ENCODE measurements at regions not wholly inside any gene's neighbourhood (a gene's known extent, or its start where the extent isn't known, plus 50 kb on each side); places are given as distances from the start of the nearest gene placed in this dataset.
"Not testable (repeated sequence)": the region's sequence is repeated elsewhere in the genome, so short reads cannot be mapped to it uniquely, and the experiment has no call there.

DNA sequence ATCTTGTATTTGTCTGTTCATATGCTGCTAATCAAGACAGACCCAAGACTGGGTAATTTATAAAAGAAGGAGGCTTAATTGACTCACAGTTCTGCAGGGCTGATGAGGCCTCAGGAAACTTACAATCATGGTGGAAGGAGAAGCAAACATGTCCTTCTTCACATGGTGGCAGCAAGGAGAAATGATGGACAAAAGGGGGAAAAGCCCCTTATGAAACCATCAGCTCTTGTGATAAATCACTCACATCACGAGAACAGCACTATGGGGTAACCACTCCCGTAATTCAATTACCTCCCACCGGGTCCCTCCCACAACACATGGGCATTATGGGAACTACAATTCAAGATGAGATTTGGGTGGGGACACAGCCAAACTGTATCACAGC lies 117.0 kb downstream of the TTC6 start:
- DNase-seq = not testable (repeated sequence)

DNA sequence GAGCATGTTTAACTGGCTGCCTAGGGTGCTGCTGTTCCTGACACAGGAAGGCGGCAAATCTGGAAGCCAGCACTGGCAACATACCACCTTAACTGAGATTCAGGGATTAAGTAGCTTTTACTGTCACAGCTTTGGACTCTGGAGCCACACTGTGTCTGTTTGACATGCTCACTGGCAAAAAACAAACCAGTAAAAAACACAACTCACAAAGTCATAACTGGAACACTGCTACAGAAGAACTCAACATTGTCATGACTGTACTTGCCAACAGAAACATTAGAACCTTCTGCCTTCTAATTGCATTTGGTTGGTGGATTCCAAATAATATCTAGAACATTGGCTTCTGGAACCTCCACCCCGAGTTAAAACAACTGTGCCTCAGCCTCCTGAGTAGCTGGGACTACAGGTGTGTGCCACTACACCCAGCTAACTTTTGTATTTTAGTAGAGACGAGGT lies 117.6 kb downstream of the TTC6 start:
- no peak for DNase-seq

DNA sequence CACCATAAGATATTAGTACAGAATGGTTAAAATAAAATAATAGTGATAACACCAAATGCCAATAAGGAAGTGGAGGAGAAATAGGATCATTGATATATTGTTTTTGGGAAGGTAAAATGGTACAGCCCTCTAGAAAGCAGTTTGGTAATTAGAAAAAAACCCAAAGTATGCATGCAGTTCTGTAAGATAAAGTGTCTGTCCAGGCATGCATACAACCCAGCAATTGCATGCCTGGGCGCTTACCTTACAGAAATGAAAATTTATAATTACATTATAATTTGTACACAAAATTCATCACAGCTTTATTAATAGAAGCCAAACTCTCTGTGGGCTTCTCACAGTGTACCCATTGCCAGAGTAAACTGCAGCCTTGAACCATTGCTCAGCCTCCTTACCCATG lies 124.7 kb downstream of the TTC6 start:
- no peak for DNase-seq

DNA sequence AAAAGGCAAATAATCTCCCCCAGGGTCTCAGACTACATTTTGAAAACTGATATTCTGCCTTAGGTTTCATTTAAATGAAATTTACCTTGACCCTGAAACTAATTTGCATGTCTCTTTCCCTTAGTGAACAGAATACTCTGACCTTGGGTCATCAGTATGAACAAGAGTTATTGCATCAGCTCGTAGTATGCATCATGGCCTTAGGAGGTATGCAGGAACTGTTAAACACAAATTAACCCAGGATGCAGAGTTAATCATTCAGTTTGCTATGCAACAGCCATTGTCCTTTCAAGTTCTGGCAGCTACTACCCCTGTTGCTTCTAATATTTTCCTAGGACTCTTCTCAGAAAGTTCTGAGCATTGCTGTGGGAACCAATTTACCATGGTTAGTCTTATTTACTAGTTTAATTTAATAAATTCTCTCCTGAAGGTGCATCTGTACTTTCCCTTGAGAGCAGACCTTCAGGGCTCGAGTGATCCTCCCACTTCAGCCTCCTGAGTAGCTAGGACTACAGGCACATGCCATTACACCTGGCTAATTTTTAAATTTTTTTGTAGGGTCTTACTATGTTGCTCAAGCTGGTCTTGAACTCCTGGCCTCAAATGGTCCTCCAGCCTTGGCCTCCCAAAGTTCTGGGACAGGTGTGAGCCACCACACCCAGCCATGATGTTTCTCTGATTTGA lies 126.7 kb downstream of the TTC6 start:
- DNase-seq = no peak

DNA sequence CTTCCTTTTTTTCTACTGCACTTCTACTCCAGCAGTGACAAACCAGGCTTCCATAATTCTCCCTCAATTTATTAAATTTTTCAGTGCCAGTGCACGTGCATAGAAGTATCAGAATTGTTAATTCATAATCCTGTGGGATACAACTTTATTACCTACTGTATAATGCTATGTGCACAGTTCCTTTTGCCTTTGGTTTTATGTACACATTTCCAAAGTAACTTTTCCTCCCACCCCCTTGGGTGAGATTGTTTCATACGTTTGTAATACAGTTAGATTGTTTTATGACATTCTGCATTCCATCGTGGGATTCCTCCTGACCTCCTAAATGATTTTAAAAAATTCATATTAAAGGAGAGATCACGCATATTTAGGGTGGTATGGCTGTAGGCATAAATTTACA lies 128.1 kb downstream of the TTC6 start:
- DNase-seq = no peak

DNA sequence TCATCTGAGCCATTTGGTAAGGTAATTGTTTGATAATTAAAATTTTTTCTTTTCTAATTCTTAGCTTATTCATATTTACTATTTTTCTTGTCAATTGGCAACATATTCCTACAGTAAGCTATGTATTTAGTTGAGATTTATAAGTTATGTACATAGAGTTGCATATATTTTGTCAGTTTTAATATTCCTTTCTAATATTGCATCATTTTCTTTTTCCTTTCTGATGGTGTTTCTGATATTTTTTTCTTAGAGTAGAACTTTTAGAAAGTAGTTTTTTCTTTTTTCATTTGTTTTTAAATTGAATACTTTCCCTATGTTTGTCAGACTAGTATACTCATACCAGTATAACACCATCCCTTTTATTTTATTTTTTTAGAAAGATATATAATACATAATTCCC lies 131.3 kb downstream of the TTC6 start:
- no peak for DNase-seq

DNA sequence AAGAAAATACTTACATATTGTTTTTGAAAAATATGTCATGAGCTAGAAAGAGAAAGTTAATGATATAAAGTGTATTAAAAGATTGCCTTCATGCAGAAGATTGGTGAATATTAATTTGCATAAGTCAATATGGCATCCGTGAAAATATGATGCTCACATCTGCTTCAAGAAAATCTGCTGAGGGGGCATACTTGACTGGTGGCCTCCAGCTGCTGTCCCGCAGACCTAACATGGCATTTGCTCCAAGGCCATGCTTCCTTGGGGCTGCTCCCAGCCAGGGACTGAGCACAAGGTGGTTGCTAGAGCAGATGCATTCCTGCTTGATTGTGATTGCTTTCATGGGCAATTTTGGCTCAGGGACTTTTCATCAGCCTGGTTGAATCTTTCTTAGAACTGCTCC lies 133.8 kb downstream of the TTC6 start:
- DNase-seq = no peak

DNA sequence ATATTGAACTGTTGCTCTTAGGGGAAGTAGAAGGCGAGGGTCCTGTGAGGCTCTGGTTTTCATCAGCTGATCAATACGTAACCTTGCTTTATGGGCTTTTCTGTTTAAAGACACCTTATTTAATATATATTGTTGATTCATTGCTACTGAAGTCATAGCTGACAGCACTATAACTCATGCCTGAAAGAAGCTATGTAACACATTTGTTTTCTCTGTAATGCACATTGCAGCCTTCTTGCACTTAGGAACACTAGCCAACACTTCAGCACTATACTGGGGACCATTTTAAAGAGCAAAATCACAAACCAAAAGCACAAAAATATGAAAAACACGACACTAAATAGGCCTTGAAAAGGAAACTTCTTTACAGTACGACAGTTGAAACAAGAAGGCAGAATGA lies 135.7 kb downstream of the TTC6 start:
- no peak for DNase-seq

DNA sequence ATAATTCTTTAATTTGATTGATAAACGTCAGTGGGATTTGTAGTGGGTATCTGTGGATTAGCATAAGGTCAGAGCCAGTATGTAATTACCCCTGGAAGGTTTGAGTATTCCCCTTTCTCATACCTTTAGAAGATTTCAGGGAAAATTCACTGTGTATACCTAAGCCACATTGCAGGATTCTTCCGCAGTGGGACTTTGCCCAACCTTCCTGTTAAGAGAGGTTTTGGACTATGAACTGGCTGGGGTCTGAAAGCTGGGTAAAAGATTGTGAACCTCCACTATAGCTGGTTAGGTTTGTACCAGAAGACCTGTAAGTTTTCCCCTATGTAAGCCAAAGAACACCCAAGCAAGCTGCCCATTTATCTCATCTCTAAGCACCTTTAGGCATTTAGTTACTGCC lies 150.2 kb downstream of the TTC6 start:
- DNase-seq = no peak

DNA sequence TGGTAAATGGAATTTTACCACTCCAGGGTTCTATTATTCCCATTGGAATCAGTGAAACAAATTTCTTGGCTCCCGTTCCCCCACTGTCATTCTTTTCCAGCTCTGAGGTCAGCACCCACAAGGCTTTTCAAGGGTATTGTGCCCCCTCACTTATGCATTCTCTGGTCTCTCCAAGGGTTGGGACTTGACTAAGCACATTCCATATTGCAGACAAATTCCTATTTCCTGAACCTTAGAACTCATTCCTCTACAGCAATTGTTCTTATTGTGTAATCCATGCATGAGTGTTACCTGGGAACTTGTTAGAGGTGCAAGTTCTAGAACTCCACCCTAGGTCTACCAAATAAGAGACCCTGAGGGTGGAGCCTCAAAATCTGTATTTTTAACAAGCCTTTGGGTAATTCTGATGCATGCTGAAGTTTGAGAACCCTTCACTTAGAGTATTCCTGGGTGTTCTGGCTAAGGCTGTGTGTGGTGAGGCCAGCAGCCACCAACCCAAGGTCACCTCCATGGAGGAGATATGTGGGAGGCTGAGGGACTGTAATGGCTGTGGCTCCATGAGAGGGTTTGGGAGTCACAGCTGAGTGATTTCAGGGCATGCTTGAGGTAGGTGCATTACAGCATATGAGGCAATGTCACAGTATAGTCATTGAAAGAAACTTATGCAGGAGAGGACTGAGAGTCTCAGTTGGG lies 150.9 kb downstream of the TTC6 start:
- no peak for DNase-seq

DNA sequence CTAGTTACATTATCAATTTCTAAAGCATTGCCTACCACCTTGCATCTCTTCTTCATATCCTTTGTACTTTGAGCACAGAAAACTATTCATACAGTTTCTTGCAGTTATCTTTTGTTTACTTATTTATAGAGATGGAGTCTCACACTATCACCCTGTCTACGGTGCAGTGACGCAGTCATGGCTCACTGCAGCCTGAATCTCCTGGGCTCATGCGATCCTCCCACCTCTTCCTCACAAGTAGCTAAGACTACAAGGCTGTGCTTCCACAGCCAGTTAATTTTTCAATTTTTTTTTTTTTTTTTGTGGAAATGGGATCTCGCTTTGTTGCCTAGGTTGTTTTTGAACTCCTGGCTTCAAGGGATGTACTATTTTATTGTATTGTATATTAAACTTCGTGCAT lies 158.0 kb downstream of the TTC6 start:
- DNase-seq = no peak

DNA sequence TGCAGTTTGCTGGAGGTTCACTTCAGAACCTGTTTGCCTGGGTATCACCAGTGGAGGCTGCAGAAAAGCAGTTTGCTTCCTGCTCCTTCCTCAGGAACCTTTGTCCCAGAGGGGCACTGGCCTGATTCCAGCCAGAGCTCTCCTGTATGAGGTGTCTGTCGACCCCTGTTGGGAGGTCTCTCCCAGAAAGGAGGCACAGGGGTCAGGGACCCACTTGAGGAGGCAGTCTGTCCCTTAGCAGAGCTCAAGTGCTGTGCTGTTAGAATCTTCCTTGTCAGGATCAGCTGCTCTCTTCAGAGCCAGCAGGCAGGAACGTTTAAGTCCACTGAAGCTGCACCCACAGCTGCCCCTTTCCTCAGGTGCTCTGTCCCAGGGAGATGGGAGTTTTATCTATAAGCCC lies 164.8 kb downstream of the TTC6 start:
- not testable (repeated sequence) for DNase-seq

DNA sequence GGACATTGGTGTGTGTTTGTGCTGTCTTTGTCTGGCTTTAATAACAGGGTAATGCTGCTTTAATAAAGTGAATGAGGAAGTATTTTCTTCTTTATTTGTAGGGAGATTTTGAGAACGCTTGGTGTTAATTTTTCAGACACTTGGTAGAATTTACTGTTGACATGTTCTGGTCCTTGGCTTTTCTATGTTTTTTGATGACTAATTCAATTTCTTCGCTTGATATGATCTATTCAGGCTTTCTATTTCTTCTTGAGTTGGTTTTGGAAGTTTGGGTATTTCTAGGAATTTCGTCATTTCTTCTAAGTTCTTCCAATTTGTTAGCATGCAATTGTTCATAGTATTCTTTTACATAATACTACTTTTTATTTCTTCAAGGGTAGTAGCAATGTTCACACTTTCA lies 167.8 kb downstream of the TTC6 start:
- DNase-seq = no peak

DNA sequence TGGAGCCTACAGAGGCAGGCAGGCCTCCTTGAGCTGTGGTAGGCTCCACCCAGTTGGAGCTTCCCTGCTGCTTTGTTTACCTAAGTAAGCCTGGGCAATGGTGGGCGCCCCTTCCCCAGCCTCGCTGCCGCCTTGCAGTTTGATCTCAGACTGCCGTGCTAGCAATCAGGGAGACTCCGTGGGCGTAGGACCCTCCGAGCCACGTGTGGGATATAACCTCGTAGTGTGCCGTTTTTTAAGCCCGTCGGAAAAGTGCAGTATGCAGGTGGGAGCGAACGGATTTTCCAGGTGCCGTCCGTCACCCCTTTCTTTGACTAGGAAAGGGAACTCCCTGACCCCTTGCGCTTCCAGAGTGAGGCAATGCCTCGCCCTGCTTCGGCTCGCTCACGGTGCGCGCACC lies 176.9 kb downstream of the TTC6 start:
- DNase-seq = not testable (repeated sequence)

DNA sequence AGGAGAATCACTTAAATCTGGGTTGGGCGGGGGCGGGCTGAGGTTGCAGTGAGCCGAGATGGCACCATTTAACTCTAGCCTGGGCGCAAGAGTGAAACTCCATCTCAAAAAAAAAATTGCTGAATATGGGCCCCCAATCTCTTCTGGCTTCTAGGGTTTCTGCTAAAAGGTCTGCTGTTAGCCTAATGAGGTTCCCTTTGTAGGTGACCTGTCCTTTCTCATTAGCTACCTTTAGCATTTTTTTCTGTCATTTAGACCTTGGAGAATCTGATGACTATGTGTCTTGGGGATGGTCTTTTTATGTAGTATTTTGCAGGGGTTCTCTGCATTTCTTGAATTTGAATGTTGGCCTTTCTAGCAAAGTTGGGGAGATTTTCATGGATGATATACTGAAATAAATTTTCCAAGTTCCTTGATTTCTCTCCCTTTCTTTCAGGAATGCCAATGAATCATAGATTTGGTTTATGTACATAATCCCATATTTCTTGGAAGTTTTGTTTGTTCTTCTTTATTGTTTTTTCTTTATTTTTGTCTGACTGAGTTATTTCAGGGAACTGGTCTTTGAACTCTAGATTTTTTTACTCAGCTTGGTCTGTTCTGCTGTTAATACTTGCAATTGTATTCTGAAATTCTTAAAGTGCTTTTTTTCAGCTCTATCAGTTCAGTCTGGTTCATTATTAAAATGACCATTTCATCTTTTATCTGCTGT lies 181.5 kb downstream of the TTC6 start:
- DNase-seq = no peak

DNA sequence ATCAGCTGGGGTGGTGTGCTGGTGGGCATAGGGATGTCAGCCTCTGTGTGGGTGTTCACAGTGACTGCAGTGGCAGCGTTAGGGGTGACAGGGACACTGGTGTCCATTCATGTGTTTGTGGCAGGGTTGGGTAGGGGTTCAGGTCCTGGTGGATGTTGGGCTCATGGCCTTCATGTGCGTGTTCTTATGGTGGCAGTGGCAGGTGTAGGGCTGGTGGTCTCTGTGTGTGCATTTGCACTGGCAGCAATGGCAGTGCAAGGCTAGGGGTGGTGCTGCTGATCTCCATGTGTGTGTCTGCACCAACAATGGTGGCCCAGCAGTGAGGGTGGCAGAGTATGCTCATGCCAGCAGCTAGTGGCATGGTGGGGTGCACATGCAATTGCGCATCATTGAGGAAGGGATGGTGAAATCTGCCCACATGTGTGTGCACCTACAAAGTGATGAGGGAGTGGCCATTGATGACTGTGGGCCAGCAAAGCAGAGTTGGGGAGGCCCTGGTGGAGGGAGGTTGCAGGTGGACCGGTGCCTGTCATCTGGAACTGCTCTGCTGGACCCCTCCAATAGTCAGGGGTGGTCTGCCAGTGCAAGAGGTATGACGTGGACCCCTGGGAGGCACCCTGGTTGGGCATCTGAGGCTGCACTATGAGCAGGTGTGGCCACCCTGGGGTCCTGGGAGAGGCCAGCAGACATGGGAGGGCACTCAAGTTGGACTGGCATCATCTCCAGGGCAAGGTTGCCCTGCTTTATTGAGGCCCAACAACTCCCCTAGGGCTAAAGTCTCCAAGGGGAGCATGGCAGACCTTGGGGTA lies 182.9 kb downstream of the TTC6 start:
- DNase-seq = no peak

DNA sequence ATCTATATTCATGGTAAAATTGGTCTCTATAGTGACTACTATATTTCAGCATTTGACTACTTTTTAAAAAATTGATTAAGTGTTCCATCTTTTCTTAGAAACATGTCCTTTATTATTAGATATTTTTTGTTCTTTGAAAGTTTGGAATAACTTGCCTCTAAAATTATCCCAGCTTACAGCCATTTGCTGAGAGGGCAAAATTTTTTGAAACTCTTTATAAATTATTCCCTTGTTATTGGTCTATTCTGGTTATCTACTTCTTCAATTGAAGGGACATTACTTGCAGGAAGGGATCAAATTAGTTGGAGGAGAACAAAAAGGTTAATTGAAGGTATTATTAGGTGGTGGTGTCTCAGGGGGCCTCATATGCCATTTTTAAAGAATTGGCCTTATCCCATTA lies 184.1 kb downstream of the TTC6 start:
- no peak for DNase-seq

DNA sequence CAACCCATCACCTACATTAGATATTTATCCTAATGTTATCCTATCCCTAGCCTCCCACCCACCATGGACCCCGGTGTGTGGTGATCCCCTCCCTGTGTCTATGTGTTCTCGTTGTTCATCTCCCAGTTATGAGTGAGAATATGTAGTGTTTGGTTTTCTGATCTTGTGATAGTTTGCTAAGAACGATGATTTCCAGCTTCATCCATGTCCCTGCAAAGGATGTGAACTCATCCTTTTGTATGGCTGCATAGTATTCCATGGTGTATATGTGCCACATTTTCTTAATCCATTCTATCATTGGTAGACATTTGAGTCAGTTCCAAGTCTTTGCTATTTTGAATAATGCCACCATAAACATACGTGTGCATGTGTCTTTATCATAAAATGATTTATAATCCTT lies 185.3 kb downstream of the TTC6 start:
- DNase-seq = not testable (repeated sequence)

DNA sequence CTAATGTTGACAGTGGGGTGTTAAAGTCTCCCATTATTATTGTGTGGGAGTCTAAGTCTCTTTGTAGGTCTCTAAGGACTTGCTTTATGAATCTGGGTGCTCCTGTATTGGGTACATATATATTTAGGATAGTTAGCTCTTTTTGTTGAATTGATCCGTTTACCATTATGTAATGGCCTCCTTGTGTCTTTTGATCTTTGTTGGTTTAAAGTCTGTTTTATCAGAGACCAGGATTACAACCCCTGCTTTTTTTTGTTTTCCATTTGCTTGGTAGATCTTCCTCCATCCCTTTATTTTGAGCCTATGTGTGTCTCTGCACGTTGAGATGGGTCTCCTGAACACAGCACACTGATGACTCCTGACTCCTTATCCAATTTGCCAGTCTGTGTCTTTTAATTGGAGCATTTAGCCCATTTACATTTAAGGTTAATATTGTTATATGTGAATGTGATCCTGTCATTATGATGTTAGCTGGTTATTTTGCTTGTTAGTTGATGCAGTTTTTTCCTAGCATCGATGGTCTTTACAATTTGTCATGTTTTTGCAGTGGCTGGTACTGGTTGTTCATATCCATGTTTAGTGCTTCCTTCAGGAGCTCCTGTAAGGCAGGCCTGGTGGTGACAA lies 188.9 kb downstream of the TTC6 start:
- DNase-seq = not testable (repeated sequence)

DNA sequence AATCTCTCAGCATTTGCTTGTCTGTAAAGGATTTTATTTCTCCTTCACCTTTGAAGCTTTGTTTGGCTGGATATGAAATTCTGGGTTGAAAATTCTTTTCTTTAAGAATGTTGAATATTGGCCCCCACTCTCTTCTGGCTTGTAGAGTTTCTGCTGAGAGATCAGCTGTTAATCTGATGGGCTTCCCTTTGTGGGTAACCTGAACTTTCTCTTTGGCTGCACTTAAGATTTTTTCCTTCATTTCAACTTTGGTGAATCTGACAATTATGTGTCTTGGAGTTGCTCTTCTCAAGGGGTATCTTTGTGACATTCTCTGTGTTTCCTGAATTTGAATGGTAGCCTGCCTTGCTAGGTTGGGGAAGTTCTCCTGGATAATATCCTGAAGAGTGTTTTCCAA lies 189.4 kb downstream of the TTC6 start:
- DNase-seq = not testable (repeated sequence)

DNA sequence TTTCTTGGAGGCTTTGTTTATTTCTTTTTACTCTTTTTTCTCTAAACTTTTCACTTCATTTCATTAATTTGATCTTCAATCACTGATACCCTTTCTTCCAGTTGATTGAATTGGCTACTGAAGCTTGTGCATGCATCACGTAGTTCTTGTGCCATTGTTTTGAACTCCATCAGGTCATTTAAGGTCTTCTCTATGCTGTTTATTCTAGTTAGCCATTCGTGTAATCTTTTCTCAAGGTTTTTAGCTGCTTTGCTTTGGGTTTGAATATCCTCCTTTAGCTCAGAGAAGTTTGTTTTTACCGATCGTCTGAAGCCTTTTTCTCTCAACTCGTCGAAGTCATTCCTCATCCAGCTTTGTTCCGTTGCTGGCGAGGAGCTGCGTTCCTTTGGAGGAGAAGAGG lies 189.9 kb downstream of the TTC6 start:
- not testable (repeated sequence) for DNase-seq

DNA sequence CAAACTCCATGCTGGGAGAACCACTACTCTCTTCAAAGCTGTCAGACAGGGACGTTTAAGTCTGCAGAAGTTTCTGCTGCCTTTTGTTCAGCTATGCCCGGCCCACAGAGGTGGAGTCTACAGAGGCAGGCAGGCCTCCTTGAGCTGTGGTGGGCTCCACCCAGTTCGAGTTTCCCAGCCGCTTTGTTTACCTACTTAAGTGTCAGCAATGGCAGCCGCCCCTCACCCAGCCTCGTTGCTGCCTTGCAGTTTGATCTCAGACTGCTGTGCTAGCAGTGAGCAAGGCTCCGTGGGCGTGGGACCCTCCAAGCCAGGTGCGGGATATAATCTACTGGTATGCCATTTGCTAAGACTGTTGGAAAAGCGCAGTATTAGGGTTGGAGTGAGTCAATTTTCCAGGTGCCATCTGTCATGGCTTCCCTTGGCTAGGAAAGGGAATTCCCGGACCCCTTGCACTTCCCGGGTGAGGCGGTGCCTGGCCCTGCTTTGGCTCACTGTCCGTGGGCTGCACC lies 190.7 kb downstream of the TTC6 start:
- not testable (repeated sequence) for DNase-seq

All from NCI-H187 (cell line).